HEK293 (cell line): ENCODE measurements at regions not wholly inside any gene's neighbourhood (a gene's known extent, or its start where the extent isn't known, plus 50 kb on each side); places are given as distances from the start of the nearest gene placed in this dataset.

Experiments used
- AEBP2 ChIP-seq: fragments of 450-650 bp; formaldehyde crosslinking; IDR thresholded peaks from 2 replicates; pipeline ENCODE4 v1.5.1; 2016; ENCODE audit warnings: missing biosample characterization, missing genetic modification characterization, borderline replicate concordance
- CTCF ChIP-seq: fragments of 450-650 bp; formaldehyde crosslinking; IDR thresholded peaks from 2 replicates; pipeline ENCODE4 v1.5.1; 2016; ENCODE audit warnings: missing biosample characterization, missing genetic modification characterization
- GLI4 ChIP-seq: fragments of 450-650 bp; formaldehyde crosslinking; IDR thresholded peaks from 2 replicates; pipeline ENCODE4 v1.5.1; 2016; ENCODE audit warnings: missing biosample characterization, missing genetic modification characterization
- HOXD13 ChIP-seq: sonication (generic); formaldehyde crosslinking; IDR thresholded peaks from 2 replicates; pipeline ENCODE4 v1.8.0; 2022; ENCODE audit warnings: missing genetic modification reagents, borderline replicate concordance
- KLF1 ChIP-seq: fragments of 450-650 bp; formaldehyde crosslinking; IDR thresholded peaks from 2 replicates; pipeline ENCODE4 v1.5.1; 2016; ENCODE audit warnings: missing biosample characterization, missing genetic modification characterization
- PRDM10 ChIP-seq: fragments of 450-650 bp; formaldehyde crosslinking; IDR thresholded peaks from 2 replicates; pipeline ENCODE4 v1.5.1; 2016; ENCODE audit warnings: missing biosample characterization, missing genetic modification characterization
- PRDM4 ChIP-seq: fragments of 450-650 bp; formaldehyde crosslinking; IDR thresholded peaks from 2 replicates; pipeline ENCODE4 v1.5.1; 2017; ENCODE audit warnings: missing biosample characterization, missing genetic modification characterization
- TCF7L2 ChIP-seq: IDR thresholded peaks from 2 replicates; pipeline ENCODE4 v1.6.1; 2011; ENCODE audit warnings: low read depth, mild to moderate bottlenecking, inconsistent platforms, low read length, moderate library complexity, borderline replicate concordance
- YY1 ChIP-seq: fragments of 450-650 bp; formaldehyde crosslinking; IDR thresholded peaks from 2 replicates; pipeline ENCODE4 v1.5.1; 2018; ENCODE audit warnings: missing biosample characterization, missing genetic modification characterization
- ZBTB26 ChIP-seq: fragments of 450-650 bp; formaldehyde crosslinking; optimal IDR thresholded peaks from 2 replicates; pipeline ENCODE3; 2016; ENCODE audit warnings: missing biosample characterization, mild to moderate bottlenecking, missing genetic modification characterization
- ZBTB6 ChIP-seq: fragments of 450-650 bp; formaldehyde crosslinking; IDR thresholded peaks from 2 replicates; pipeline ENCODE4 v1.5.1; 2017; ENCODE audit warnings: missing biosample characterization, missing genetic modification characterization
- ZBTB8A ChIP-seq: fragments of 450-650 bp; formaldehyde crosslinking; IDR thresholded peaks from 2 replicates; pipeline ENCODE4 v1.5.1; 2016; ENCODE audit warnings: missing biosample characterization, missing genetic modification characterization
- ZFP69B ChIP-seq: fragments of 450-650 bp; formaldehyde crosslinking; IDR thresholded peaks from 2 replicates; pipeline ENCODE4 v1.5.1; 2016; ENCODE audit warnings: missing biosample characterization, missing genetic modification characterization
- ZNF449 ChIP-seq: fragments of 450-650 bp; formaldehyde crosslinking; IDR thresholded peaks from 2 replicates; pipeline ENCODE4 v1.5.1; 2017; ENCODE audit warnings: missing biosample characterization, mild to moderate bottlenecking, missing genetic modification characterization, moderate library complexity

GRCh38 chr20:4427940-4428586 is 179.0 kb upstream of the ADRA1D start:
- TF ChIP-seq PRDM10 = no peak
- no peak for TF ChIP-seq ZBTB8A (tag by site-specific recombination)
- TF ChIP-seq ZFP69B = no peak
- no peak for TF ChIP-seq GLI4 (tag by site-specific recombination)
- no peak for TF ChIP-seq KLF1 (tag by site-specific recombination)
- no peak for TF ChIP-seq ZNF449 (tag by site-specific recombination)
- no peak for TF ChIP-seq ZBTB26 (tag by site-specific recombination)
- TF ChIP-seq TCF7L2 = no peak
- TF ChIP-seq HOXD13 = no peak
- no peak for TF ChIP-seq CTCF
- TF ChIP-seq PRDM4 (tag by site-specific recombination) = no peak
- no peak for TF ChIP-seq AEBP2
- TF ChIP-seq ZBTB6 (tag by site-specific recombination) = no peak
- no peak for TF ChIP-seq YY1 (tag by site-specific recombination)
